CD14-positive monocyte (primary cell): ENCODE measurements at regions not wholly inside any gene's neighbourhood (a gene's known extent, or its start where the extent isn't known, plus 50 kb on each side); places are given as distances from the start of the nearest gene placed in this dataset.

ENCODE experiments used
- DNase-seq, 3 donors: peaks; one replicate each; pipeline ENCODE4 v3.0.0-alpha.2; 2011 to 2022
- H2AFZ ChIP-seq: 2 replicates; pipeline ENCODE4 v1.6.0; 2012; ENCODE audit warnings: mild to moderate bottlenecking, low read depth, low read length, inconsistent platforms; ENCODE audit not compliant: insufficient read depth, poor library complexity, severe bottlenecking
- H3K27ac ChIP-seq, 2 donors: 1 replicate in 1 of 2; 2 replicates in 1 of 2; pipeline ENCODE4 v1.5.1; 2012 to 2013; ENCODE audit warnings: low read length in 2 of 2, control low read depth in 1 of 2, inconsistent platforms in 1 of 2, low read depth in 1 of 2, mild to moderate bottlenecking in 1 of 2
- H3K27me3 ChIP-seq, 2 donors: one replicate each; pipeline versions ENCODE4 v1.6.0 to v1.6.1; 2011 to 2013; ENCODE audit warnings: low read length in 2 of 2; ENCODE audit not compliant: control insufficient read depth in 2 of 2, insufficient read depth in 2 of 2
- H3K36me3 ChIP-seq, 2 donors: replicated peaks in 1 of 2; 1 replicate in 1 of 2; 2 replicates in 1 of 2; pipeline versions ENCODE4 v1.5.1 to v1.6.1; 2012 to 2013; ENCODE audit warnings: low read length in 2 of 2, control low read depth in 1 of 2, inconsistent platforms in 1 of 2, mild to moderate bottlenecking in 1 of 2; ENCODE audit not compliant: insufficient read depth in 2 of 2, control insufficient read depth in 1 of 2
- H3K4me1 ChIP-seq, 2 donors: 1 replicate in 1 of 2; 2 replicates in 1 of 2; pipeline versions ENCODE4 v1.5.1 to v1.6.1; 2012 to 2013; ENCODE audit warnings: low read length in 2 of 2, control low read depth in 1 of 2, inconsistent platforms in 1 of 2, mild to moderate bottlenecking in 1 of 2, moderate library complexity in 1 of 2; ENCODE audit not compliant: insufficient read depth in 2 of 2, control insufficient read depth in 1 of 2
- H3K4me2 ChIP-seq: replicated peaks from 2 replicates; pipeline ENCODE3; 2012; ENCODE audit warnings: low read length, moderate library complexity, mild to moderate bottlenecking; ENCODE audit not compliant: poor library complexity, severe bottlenecking; ENCODE audit errors: extremely low read depth
- H3K4me3 ChIP-seq, 3 experiments: fragments of 200-600 bp in 1 of 3; sonication (generic) in 1 of 3; replicated peaks in 1 of 3; 1 replicate in 2 of 3; 2 replicates in 1 of 3; pipeline ENCODE4 v1.5.1; 2011 to 2013; ENCODE audit warnings: low read length in 3 of 3, mild to moderate bottlenecking in 3 of 3, control low read depth in 2 of 3, low read depth in 2 of 3, inconsistent platforms in 1 of 3, moderate library complexity in 1 of 3
- H3K79me2 ChIP-seq: 2 replicates; pipeline ENCODE4 v1.6.0; 2012; ENCODE audit warnings: mild to moderate bottlenecking, control low read depth, inconsistent platforms, low read length, moderate library complexity; ENCODE audit not compliant: insufficient read depth
- H3K9ac ChIP-seq: 2 replicates; pipeline ENCODE4 v1.6.0; 2017; ENCODE audit warnings: low read length, mild to moderate bottlenecking; ENCODE audit not compliant: insufficient read depth, poor library complexity, severe bottlenecking
- H3K9me3 ChIP-seq, 2 donors: replicated peaks in 1 of 2; 1 replicate in 1 of 2; 2 replicates in 1 of 2; pipeline versions ENCODE4 v1.5.1 to v1.6.1; 2012 to 2013; ENCODE audit warnings: low read length in 2 of 2, control low read depth in 1 of 2; ENCODE audit not compliant: control insufficient read depth in 1 of 2, insufficient read depth in 1 of 2
- H4K20me1 ChIP-seq: 2 replicates; pipeline ENCODE4 v1.6.0; 2012; ENCODE audit warnings: mild to moderate bottlenecking, low read length, control low read depth, moderate library complexity; ENCODE audit not compliant: insufficient read depth
- H3K27ac Mint-ChIP-seq, 7 donors: one replicate each; pipeline ENCODE4 v1.8.0; 2020; ENCODE audit warnings: mild to moderate bottlenecking in 7 of 7, mixed read lengths in 7 of 7, moderate library complexity in 6 of 7, inconsistent platforms in 2 of 7
- H3K27me3 Mint-ChIP-seq, 3 donors: one replicate each; pipeline ENCODE4 v1.8.0; 2021 to 2022; ENCODE audit warnings: low read depth in 3 of 3, mild to moderate bottlenecking in 3 of 3, mixed read lengths in 3 of 3, moderate library complexity in 3 of 3, inconsistent platforms in 1 of 3
- H3K36me3 Mint-ChIP-seq, 2 donors: one replicate each; pipeline ENCODE4 v1.8.0; 2020; ENCODE audit warnings: mixed read lengths in 2 of 2, inconsistent platforms in 1 of 2, mild to moderate bottlenecking in 1 of 2
- H3K4me1 Mint-ChIP-seq: one replicate; pipeline ENCODE4 v1.8.0; 2020; ENCODE audit warnings: mild to moderate bottlenecking, mixed read lengths
- H3K4me3 Mint-ChIP-seq, 2 donors: one replicate each; pipeline ENCODE4 v1.8.0; 2020; ENCODE audit warnings: mild to moderate bottlenecking in 2 of 2, mixed read lengths in 2 of 2, moderate library complexity in 1 of 2
- H3K9me3 Mint-ChIP-seq, 7 donors: one replicate each; pipeline ENCODE4 v1.8.0; 2020 to 2022; ENCODE audit warnings: mixed read lengths in 7 of 7, mild to moderate bottlenecking in 6 of 7, moderate library complexity in 6 of 7, inconsistent platforms in 2 of 7
- CTCF ChIP-seq: fragments of 200-600 bp; IDR thresholded peaks from one replicate; pipeline ENCODE4 v1.8.0; 2022; ENCODE audit warnings: antibody characterized with exemption, mild to moderate bottlenecking
- WGBS: methylation state at CpG from one replicate; pipeline ENCODE4 v1.1.5; 2013; ENCODE audit warnings: missing lambda C conversion rate; ENCODE audit not compliant: insufficient coverage; 5-methylcytosine and 5-hydroxymethylcytosine counted together
- intact Hi-C, 2 donors: fragments of 100-400 bp; cut with micrococcal nuclease; formaldehyde crosslinking; loops; one replicate each; pipeline versions ENCODE4 v1.15.0 to v1.15.1; 2023

- DNase-seq: no peak
- Mint-ChIP-seq H3K27ac (no peak overlapping the region), H3K4me1 (no peaks in the 10 kb centered on the region), H3K9me3 (peaks cover under 1 to 8% (median 2%) of the 10 kb centered on the region in 7 donors), H3K36me3 (no peaks in the 10 kb centered on the region), H3K4me3 (no peak overlapping the region), H3K27me3 (peaks cover 0 to 2% (median 0%) of the 10 kb centered on the region in 3 donors)
- Histone ChIP-seq H3K79me2 (no peaks in the 10 kb centered on the region), H3K4me2 (no peak overlapping the region), H3K9me3 (no peaks in the 10 kb centered on the region), H3K9ac (no peak overlapping the region), H3K27me3 (no peaks in the 10 kb centered on the region), H3K4me3 (no peak overlapping the region), H3K4me1 (no peaks in the 10 kb centered on the region), H3K27ac (no peak overlapping the region), H3K36me3 (no peaks in the 10 kb centered on the region), H2AFZ (no peak overlapping the region), H4K20me1 (no peaks in the 10 kb centered on the region)
- intact Hi-C loops: no loop called here
- WGBS: no CpG with 5 or more reads among the region's 3 CpGs
- no peak for TF ChIP-seq CTCF
Observed at GRCh38 chr13:104757712-104758111, 1691.5 kb upstream of the SLC10A2 start.

- Mint-ChIP-seq H3K36me3 (no peaks in the 10 kb centered on the region), H3K27me3 (peaks cover 0 to 2% (median 0%) of the 10 kb centered on the region in 3 donors), H3K4me3 (no peak overlapping the region), H3K27ac (no peak overlapping the region), H3K9me3 (peaks cover 0 to 6% (median 2%) of the 10 kb centered on the region in 7 donors), H3K4me1 (no peaks in the 10 kb centered on the region)
- Histone ChIP-seq H3K9ac (no peak overlapping the region), H3K9me3 (no peaks in the 10 kb centered on the region), H4K20me1 (no peaks in the 10 kb centered on the region), H3K4me2 (no peak overlapping the region), H3K4me3 (no peak overlapping the region), H3K27me3 (no peaks in the 10 kb centered on the region), H3K27ac (no peak overlapping the region), H3K79me2 (no peaks in the 10 kb centered on the region), H3K4me1 (no peaks in the 10 kb centered on the region), H3K36me3 (no peaks in the 10 kb centered on the region), H2AFZ (no peak overlapping the region)
- intact Hi-C loops: no loop called here
- TF ChIP-seq CTCF: no peak
- DNase-seq: no peak
- whole genome bisulfite sequencing: no CpG with 5 or more reads among the region's 2 CpGs
Observed at GRCh38 chr13:104750377-104750776, 1684.2 kb upstream of the SLC10A2 start.
